ENCODE measurements at regions not wholly inside any gene's neighbourhood (a gene's known extent, or its start where the extent isn't known, plus 50 kb on each side); places are given as distances from the start of the nearest gene placed in this dataset.
"Not testable (repeated sequence)": the region's sequence is repeated elsewhere in the genome, so short reads cannot be mapped to it uniquely, and the experiment has no call there.

GRCh38 chr14:89098254-89098653, 273.8 kb downstream of the TTC8 start:
- no peaks in the 10 kb centered on the region for H3K36me3 ChIP-seq
- H3K4me1 ChIP-seq = no peaks in the 10 kb centered on the region
- H3K9me3 ChIP-seq = peaks cover 0 to 7% (median 0%) of the 10 kb centered on the region in 8 donors
- 67 to 80% (median 72%) methylated on average over 2 of the region's 2 CpGs for WGBS, 5 donors
- H3K27ac ChIP-seq = no peak overlapping the region
- no peak for DNase-seq
- TF ChIP-seq POLR2AphosphoS5 (IDR thresholded peaks at IDR 0.05) (no peak), POLR2A (IDR thresholded peaks at IDR 0.05) (no peak)
- TF ChIP-seq, protein P1, sequence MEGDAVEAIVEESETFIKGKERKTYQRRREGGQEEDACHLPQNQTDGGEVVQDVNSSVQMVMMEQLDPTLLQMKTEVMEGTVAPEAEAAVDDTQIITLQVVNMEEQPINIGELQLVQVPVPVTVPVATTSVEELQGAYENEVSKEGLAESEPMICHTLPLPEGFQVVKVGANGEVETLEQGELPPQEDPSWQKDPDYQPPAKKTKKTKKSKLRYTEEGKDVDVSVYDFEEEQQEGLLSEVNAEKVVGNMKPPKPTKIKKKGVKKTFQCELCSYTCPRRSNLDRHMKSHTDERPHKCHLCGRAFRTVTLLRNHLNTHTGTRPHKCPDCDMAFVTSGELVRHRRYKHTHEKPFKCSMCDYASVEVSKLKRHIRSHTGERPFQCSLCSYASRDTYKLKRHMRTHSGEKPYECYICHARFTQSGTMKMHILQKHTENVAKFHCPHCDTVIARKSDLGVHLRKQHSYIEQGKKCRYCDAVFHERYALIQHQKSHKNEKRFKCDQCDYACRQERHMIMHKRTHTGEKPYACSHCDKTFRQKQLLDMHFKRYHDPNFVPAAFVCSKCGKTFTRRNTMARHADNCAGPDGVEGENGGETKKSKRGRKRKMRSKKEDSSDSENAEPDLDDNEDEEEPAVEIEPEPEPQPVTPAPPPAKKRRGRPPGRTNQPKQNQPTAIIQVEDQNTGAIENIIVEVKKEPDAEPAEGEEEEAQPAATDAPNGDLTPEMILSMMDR (IDR thresholded peaks at IDR 0.05 in 8 of 11, conservative IDR thresholded peaks at IDR 0.05 in 3 of 11) = no peak
- H3K4me3 ChIP-seq = no peak overlapping the region
- intact Hi-C loops (cut with DNase I; ENCODE audit: low total_unique reads) = no loop called here
- H3K27me3 ChIP-seq (replicated peaks in 1 of 7) = no peaks in the 10 kb centered on the region

DNA sequence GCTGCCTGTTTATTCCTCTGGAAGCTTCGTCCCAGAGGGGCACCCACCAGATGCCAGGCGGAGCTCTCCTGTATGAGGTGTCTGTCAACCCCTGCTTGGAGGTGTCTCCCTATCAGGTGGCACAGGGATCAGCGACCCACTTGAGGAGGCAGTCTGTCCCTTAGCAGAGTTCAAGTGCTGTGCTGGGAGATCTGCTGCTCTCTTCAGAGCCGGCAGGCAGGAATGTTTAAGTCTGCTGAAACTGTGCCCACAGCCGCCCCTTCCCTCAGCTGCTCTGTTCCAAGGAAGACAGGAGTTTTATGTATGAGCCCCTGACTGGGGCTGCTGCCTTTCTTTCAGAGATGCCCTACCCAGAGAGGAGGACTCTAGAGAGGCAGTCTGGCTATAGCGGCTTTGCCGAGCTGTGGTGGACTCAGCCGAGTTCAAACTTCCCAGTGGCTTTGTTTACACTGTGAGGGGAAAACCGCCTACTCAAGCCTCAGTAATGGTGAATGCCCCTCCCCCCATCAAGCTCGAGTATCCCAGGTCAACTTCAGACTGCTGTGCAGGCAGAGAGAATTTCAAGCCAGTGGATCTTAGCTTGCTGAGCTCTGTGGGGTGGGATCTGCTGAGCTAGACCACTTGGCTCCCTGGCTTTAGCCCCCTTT, 279.8 kb downstream of the TTC8 start:
- not testable (repeated sequence) for H3K27ac ChIP-seq, H3K4me3 ChIP-seq

GRCh38 chr14:89104861-89105260, 280.4 kb downstream of the TTC8 start:
- WGBS, 5 donors = 85 to 100% (median 88%) methylated on average over 1 to 4 of the region's 4 CpGs
- intact Hi-C loops (cut with DNase I; ENCODE audit: low total_unique reads); H3K27ac ChIP-seq: not testable (repeated sequence)

More for the DNA sequence above, 279.8 kb downstream of the TTC8 start:
- H3K4me1 ChIP-seq; intact Hi-C loops (cut with DNase I; ENCODE audit: low total_unique reads); DNase-seq; H3K27me3 ChIP-seq (replicated peaks in 1 of 7); H3K36me3 ChIP-seq: not testable (repeated sequence)
- 81 to 91% (median 85%) methylated on average over 9 to 10 of the region's 10 CpGs for WGBS, 5 donors
- H3K9me3 ChIP-seq = peaks cover 0 to 15% (median 3%) of the 10 kb centered on the region in 8 donors

More at GRCh38 chr14:89104861-89105260, 280.4 kb downstream of the TTC8 start:
- peaks cover 0 to 15% (median 3%) of the 10 kb centered on the region in 8 donors for H3K9me3 ChIP-seq
- H3K4me1 ChIP-seq; H3K27me3 ChIP-seq (replicated peaks in 1 of 7); DNase-seq; H3K4me3 ChIP-seq; H3K36me3 ChIP-seq: not testable (repeated sequence)
